ENCODE measurements at regions not wholly inside any gene's neighbourhood (a gene's known extent, or its start where the extent isn't known, plus 50 kb on each side); places are given as distances from the start of the nearest gene placed in this dataset.

GRCh38 chr1:82421782-82422181, 621.0 kb downstream of the ADGRL2 start:
- no peak overlapping the region for H3K4me3 ChIP-seq (ENCODE audit: low read depth, low read length)
- DNase-seq (ENCODE audit: low read depth): no peak
- TF ChIP-seq POLR2A (IDR thresholded peaks at IDR 0.05; ENCODE audit: extremely low read depth, insufficient read length) (no peak), MYC (IDR thresholded peaks at IDR 0.05; ENCODE audit: low read depth, low read length) (no peak), MAX (IDR thresholded peaks at IDR 0.05; ENCODE audit: low read depth, low read length) (no peak), CTCF (IDR thresholded peaks at IDR 0.05; ENCODE audit: low read depth, low read length) (no peak)

- TF ChIP-seq MYC (IDR thresholded peaks at IDR 0.05; ENCODE audit: low read depth, low read length): no peak
- no peak for TF ChIP-seq POLR2A (IDR thresholded peaks at IDR 0.05; ENCODE audit: extremely low read depth, insufficient read length)
- TF ChIP-seq MAX (IDR thresholded peaks at IDR 0.05; ENCODE audit: low read depth, low read length): no peak
- DNase-seq (ENCODE audit: low read depth): no peak
Observed at GRCh38 chr1:82420584-82420983, 619.9 kb downstream of the ADGRL2 start.

GRCh38 chr1:82411605-82412004, 610.9 kb downstream of the ADGRL2 start:
- TF ChIP-seq POLR2A (IDR thresholded peaks at IDR 0.05; ENCODE audit: extremely low read depth, insufficient read length) (no peak), CTCF (IDR thresholded peaks at IDR 0.05; ENCODE audit: low read depth, low read length) (no peak), MYC (IDR thresholded peaks at IDR 0.05; ENCODE audit: low read depth, low read length) (no peak), MAX (IDR thresholded peaks at IDR 0.05; ENCODE audit: low read depth, low read length) (no peak)
- H3K4me3 ChIP-seq (ENCODE audit: low read depth, low read length): no peak overlapping the region
- DNase-seq (ENCODE audit: low read depth): no peak

More at GRCh38 chr1:82420584-82420983, 619.9 kb downstream of the ADGRL2 start:
- no peak overlapping the region for H3K4me3 ChIP-seq (ENCODE audit: low read depth, low read length)

GRCh38 chr1:82405333-82405732, 604.6 kb downstream of the ADGRL2 start:
- DNase-seq (ENCODE audit: low read depth): no peak
- H3K4me3 ChIP-seq (ENCODE audit: low read depth, low read length): no peak overlapping the region
- TF ChIP-seq MAX (IDR thresholded peaks at IDR 0.05; ENCODE audit: low read depth, low read length) (no peak), CTCF (IDR thresholded peaks at IDR 0.05; ENCODE audit: low read depth, low read length) (no peak), POLR2A (IDR thresholded peaks at IDR 0.05; ENCODE audit: extremely low read depth, insufficient read length) (no peak), MYC (IDR thresholded peaks at IDR 0.05; ENCODE audit: low read depth, low read length) (no peak)

GRCh38 chr1:82401116-82401515, 600.4 kb downstream of the ADGRL2 start:
- DNase-seq (ENCODE audit: low read depth): no peak
- no peak for TF ChIP-seq POLR2A (IDR thresholded peaks at IDR 0.05; ENCODE audit: extremely low read depth, insufficient read length)
- no peak for TF ChIP-seq MAX (IDR thresholded peaks at IDR 0.05; ENCODE audit: low read depth, low read length)
- TF ChIP-seq CTCF (IDR thresholded peaks at IDR 0.05; ENCODE audit: low read depth, low read length): no peak
- TF ChIP-seq MYC (IDR thresholded peaks at IDR 0.05; ENCODE audit: low read depth, low read length): no peak
- H3K4me3 ChIP-seq (ENCODE audit: low read depth, low read length): no peak overlapping the region

- no peak overlapping the region for H3K4me3 ChIP-seq (ENCODE audit: low read depth, low read length)
- DNase-seq (ENCODE audit: low read depth): no peak
- TF ChIP-seq POLR2A (IDR thresholded peaks at IDR 0.05; ENCODE audit: extremely low read depth, insufficient read length) (no peak), MAX (IDR thresholded peaks at IDR 0.05; ENCODE audit: low read depth, low read length) (no peak), CTCF (IDR thresholded peaks at IDR 0.05; ENCODE audit: low read depth, low read length) (no peak), MYC (IDR thresholded peaks at IDR 0.05; ENCODE audit: low read depth, low read length) (no peak)
Observed at GRCh38 chr1:82400521-82400920, 599.8 kb downstream of the ADGRL2 start.

Measured in NB4 (cell line).